GM21576 (cell line): ENCODE measurements at regions not wholly inside any gene's neighbourhood (a gene's known extent, or its start where the extent isn't known, plus 50 kb on each side); places are given as distances from the start of the nearest gene placed in this dataset.
"Not testable (repeated sequence)": the region's sequence is repeated elsewhere in the genome, so short reads cannot be mapped to it uniquely, and the experiment has no call there.

Experiments used
- ATAC-seq: cut with Tn5 transposase; IDR thresholded peaks from one replicate; pipeline ENCODE4 v1.9.1; 2021; ENCODE audit warnings: mild to moderate bottlenecking, moderate library complexity; ENCODE audit not compliant: unreplicated experiment

- ATAC-seq = peak; percentile 47
These were observed 352.7 kb downstream of the NKX6-1 start for GRCh38 chr4:84146300-84146959.

GRCh38 chr4:84145176-84145575 is 353.9 kb downstream of the NKX6-1 start:
- ATAC-seq = no peak

GRCh38 chr4:84126911-84127310 is 372.2 kb downstream of the NKX6-1 start:
- ATAC-seq = not testable (repeated sequence)

DNA sequence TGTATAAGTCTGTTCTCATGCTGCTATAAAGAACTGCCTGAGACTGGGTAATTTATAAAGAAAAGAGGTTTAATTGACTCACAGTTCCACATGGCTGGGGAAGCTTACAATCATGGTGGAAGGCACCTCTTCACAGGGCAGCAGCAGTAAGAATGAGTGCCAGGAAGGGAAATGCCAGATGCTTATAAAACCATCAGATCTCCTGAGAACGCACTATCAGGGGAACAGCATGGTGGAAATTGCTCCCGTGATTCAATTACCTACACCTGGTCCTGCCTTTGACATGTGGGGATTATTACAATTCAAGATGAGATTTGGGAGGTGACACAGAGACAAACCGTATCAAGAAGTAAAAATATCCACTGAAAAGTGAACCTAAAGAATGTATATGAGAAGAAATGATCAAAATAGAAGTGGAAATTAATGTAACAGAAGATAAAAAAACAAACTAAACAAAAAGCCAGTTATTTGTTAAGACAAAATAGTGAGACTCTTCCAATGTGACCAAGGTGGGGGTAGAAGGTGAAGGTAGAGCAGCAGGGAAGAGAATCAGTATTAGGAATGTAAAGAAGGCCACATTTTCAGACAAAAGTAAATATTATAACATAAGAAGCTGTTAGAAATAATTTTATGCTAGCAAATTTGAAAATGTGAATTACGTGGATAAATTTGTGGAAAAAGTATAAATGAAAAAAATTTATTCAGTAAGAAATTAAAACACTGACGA is 372.9 kb downstream of the NKX6-1 start:
- no peak for ATAC-seq

DNA sequence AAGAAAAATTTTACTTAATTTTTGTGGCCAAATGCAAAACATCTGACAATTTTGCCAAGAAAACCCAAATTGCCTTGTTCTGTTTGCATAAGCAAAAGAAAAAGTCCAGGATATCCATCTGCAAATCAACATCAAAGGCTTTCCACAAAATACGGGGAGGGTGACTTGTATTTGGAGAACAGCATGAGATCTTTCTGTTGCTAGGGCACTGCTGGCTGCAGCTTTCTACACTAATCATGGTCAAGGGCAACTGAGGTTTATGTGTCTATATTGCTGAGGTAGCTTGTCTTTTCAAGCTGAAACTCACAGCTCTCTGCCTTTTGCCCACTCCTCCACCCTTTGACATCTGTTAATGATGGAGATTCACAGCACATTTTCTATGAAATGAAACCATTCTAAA is 389.1 kb downstream of the NKX6-1 start:
- no peak for ATAC-seq

DNA sequence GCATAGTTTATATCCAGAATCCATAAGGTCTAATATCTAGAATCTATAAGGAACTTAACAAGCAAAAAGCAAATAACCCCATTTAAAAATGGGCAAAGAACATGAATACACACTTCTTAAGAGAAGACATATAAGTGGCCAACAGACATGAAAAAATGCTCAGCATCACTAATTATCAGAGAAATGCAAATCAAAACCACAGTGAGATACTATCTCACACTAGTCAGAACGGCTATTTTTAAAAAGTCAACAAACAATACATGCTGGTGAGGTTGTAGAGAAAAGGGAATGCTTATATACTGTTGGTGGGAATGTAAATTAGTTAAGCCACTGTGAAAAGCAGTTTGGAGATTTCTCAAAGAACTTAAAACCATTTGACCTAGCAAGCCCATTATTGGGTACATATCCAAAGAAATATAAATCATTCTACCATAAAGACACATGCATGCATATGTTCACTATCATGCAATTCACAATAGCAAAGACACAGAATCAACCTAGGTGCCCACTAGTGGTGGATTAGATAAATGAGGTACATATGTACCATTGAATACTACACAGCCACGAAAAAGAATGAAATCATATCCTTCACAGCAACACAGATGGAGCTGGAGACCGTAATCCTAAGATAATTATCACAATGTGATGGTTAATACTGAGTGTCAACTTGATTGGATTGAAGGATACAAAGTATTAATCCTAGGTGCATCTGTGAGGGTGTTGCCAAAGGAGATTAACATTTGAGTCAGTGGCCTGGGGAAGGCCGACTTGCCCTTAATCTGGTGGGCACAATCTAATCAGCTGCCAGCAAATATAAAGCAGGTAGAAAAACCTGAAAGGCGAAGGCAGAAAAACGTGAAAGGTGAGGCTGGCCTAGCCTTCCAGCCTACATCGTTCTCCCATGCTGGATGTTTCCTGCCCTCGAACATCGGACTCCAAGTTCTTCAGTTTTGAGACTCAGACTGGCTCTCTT is 397.2 kb downstream of the NKX6-1 start:
- ATAC-seq = not testable (repeated sequence)

- ATAC-seq = no peak
These were observed 399.0 kb downstream of the NKX6-1 start for GRCh38 chr4:84100071-84100470.

GRCh38 chr4:84099599-84099998 is 399.5 kb downstream of the NKX6-1 start:
- ATAC-seq = no peak

DNA sequence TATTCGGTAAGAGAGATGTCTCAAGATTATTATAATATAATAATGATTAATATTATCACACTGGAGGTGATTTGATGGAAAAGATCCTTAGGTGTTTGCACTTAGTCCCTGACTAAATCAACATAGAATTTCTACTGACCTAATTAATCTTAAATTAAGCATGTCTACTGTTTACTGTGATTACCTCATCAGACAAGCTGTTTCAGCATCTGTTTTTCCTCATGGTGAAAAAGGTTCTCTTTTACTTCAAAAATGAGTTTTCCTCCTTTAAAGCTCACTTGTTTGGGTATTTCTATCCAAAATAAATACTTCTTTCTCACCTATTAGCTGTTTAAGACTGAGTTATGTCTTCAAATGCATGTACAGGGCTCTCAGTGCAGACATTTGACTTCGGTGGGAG is 407.8 kb downstream of the NKX6-1 start:
- ATAC-seq = no peak

DNA sequence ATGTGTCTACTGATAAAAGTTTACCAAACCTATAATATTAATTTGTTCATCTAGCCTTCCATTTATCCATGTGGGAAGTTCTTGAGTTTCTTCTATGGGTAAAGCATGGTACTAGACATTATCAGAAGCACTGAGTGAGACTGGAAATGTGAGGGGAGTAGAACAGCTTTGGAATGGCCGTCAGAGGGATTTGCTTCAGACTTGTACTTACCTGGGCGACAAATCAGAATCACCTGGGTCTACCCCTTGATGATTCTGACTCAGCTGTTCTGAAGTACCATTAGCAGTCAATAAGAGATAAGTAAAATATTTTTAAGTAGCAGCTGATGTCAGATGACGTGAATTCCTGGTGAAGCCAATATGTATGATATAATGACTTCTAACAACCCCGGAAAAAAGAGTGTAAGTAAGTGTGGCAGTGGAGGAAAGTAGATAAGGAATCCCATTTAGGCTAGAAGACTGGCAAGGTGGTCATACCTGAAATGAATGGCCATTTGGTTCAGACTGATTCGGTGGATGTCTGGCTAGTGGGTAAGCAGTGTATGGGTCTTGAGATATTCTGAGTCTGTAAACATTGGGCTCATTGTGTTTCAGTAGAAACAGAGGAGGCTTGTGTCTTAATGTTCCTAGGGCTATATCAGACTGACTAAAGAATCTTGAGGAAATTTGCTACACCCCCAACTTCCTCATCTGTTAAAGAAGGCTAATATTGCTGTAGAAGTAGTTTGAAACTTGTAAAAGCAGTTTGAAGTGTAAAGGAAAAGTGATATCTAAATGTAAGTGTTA is 409.2 kb downstream of the NKX6-1 start:
- ATAC-seq = no peak

- ATAC-seq = no peak
These were observed 413.1 kb downstream of the NKX6-1 start for GRCh38 chr4:84085986-84086385.

GRCh38 chr4:84070289-84070688 is 428.8 kb downstream of the NKX6-1 start:
- no peak for ATAC-seq

- no peak for ATAC-seq
These were observed 435.5 kb downstream of the NKX6-1 start for GRCh38 chr4:84063619-84064018.

GRCh38 chr4:84058201-84058600 is 440.9 kb downstream of the NKX6-1 start:
- ATAC-seq = no peak

DNA sequence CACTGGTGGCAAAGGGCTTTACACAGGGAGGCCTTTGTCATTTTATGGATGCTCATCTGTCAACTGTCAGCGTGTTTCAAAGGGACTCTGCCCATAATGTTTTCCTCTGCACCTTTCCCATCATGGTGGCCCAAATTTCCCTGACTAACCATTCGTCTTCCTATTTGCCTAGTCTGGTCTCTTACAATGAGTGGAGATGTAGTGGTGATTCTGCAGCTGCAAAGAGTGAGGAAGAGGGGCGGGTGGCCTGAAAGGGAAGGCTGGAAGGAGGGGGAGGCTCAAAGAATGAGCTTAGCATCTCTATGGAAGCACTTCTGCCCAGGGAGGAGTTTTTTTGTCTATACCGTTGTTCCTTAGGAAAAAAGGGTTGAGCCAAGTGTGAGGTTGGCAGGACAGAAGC is 447.5 kb downstream of the NKX6-1 start:
- ATAC-seq = no peak

DNA sequence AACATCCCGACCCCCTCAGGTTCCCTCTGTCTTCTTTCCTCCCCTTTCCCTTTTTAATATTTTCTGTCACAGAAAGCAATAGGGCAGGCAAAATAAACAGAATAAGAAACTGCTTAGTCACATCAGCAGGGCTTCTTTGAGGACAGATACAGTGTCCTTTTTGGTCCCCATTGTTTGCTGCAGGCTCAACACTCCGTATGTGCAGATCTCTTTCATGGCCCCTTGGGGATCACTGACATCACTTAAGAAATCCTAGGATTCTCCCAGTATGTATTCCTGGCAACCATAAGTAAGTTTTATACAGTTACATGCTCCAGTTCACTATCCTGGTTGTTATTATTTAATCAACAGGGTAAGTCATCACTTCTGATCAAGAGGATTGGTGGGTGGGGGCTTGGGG is 448.0 kb downstream of the NKX6-1 start:
- no peak for ATAC-seq

- no peak for ATAC-seq
These were observed 449.1 kb downstream of the NKX6-1 start for GRCh38 chr4:84050015-84050414.

GRCh38 chr4:84046551-84046950 is 452.5 kb downstream of the NKX6-1 start:
- ATAC-seq = no peak

DNA sequence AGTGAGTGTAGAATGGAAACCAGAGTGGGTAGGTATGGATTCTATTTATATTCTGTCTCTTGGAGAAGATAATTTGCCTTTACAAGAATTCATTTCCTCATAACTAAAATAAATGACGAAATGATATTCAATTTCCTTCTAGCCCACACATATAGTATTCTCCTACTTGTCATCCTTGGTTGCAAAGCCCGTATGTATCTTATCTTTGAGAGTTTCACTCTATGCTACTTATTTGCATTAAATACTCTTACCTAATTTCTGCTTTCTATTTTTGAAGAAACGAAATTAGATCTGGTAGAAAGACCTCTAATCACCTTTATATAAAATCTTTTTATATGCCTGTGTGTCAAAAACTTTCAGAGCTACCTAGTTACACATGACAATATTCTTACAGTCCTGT is 457.7 kb downstream of the NKX6-1 start:
- no peak for ATAC-seq

DNA sequence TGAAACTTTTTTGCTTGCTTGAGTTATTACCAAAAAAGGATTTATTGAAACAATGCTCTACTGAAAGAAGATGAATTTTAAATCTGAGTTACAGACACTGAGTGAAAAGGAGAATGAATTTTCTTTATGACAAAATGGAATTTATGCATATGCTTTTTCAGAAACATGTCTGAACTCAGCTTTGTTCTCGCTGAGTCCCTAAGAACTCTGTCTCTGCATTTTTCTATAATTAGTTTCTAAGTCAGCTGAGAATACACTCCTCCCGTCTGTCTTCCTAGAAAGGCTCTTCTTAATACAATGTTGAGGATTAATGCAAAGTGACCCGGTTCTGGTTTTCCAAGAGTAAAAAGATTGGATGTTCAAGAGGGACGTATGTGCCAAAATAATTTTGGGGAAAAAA is 463.5 kb downstream of the NKX6-1 start:
- ATAC-seq = no peak

DNA sequence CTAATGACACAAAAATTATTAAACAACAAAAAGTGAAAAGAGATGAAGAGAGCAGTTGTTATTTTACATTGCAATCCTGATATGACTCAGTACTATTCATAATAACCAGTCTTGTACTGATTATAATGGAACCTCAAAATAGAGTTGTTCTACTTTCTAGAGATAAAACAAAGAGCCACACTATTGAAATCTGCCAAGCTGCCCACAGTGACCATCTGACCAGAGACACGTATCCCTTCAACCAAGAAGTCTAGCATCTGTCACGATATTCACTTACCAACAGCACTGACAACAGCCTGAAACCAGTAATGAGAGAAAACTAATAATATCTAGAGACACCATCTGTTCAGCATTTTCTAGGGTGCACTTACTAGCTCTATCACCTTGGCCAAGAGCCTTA is 466.7 kb downstream of the NKX6-1 start:
- ATAC-seq = peak; percentile 71
